ENCODE measurements at regions not wholly inside any gene's neighbourhood (a gene's known extent, or its start where the extent isn't known, plus 50 kb on each side); places are given as distances from the start of the nearest gene placed in this dataset.

GRCh38 chr13:95499811-95500712, 52.5 kb upstream of the CLDN10 start:
- no peak for DNase-seq (ENCODE audit: low spot score)

- no peak for DNase-seq (ENCODE audit: low spot score)
Observed at GRCh38 chr13:95502216-95502615, 50.3 kb upstream of the CLDN10 start.
